HG03460 (cell line): ENCODE measurements at regions not wholly inside any gene's neighbourhood (a gene's known extent, or its start where the extent isn't known, plus 50 kb on each side); places are given as distances from the start of the nearest gene placed in this dataset.
A peak's percentile ranks its signal among the peaks of the same experiment; 100 is the strongest.
"Not testable (repeated sequence)": the region's sequence is repeated elsewhere in the genome, so short reads cannot be mapped to it uniquely, and the experiment has no call there.

ENCODE experiments used
- ATAC-seq: cut with Tn5 transposase; IDR thresholded peaks from one replicate; pipeline ENCODE4 v1.9.1; 2021; ENCODE audit not compliant: unreplicated experiment

DNA sequence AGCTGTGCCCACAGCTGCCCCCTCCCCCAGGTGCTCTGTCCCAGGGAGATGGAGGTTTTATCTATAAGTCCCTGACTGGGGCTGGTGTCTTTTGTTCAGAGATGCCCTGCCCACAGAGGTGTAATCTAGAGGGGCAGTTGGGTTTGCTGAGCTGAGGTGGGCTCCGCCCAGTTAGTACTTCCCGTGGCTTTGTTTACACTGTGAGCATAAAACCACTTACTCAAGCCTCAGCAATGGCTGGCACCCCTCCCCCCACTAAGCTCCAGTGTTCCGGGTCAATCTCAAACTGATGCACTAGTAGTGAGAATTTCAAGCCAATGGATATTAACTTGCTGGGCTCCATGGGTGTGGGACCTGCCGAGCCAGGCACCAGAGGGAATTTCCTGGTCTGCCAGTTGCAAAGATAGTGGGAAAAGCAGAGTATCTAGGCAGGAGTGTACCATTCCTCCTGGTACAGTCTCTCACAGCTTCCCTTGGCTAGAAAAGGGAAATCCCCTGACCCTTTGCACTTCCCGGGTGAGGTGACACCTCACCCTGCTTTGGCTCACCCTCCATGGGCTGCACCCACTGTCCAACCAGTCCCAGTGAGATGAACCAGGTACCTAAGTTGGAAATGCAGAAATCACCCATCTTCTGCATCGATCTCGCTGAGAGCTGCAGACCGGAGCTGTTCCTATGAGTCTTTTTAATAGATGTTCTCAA is 509.6 kb downstream of the TMEM38B start:
- not testable (repeated sequence) for ATAC-seq

DNA sequence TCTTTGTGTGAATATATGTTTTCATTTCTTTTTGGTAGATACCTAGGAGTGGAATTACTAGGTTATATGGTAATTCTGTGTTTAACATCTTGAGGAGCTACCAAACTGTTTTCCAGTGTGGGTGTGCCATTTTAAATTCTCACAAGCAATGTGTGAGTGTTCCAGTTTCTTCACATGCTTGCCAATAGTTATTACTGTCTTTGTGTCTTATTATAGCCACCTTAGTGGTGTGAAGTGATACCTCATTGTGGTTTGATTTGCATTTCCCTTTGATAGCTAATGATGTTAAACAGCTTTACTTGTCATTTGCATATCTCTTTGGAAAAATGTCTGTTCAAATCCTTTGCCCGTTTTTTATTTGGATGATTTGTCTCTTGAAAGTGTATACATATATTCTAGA is 513.0 kb downstream of the TMEM38B start:
- no peak for ATAC-seq

GRCh38 chr9:106218427-106218826 is 524.1 kb downstream of the TMEM38B start:
- ATAC-seq: peak; percentile 75

GRCh38 chr9:106218854-106219253 is 524.5 kb downstream of the TMEM38B start:
- peak; percentile 79 for ATAC-seq

GRCh38 chr9:106220415-106220814 is 526.1 kb downstream of the TMEM38B start:
- ATAC-seq: no peak

DNA sequence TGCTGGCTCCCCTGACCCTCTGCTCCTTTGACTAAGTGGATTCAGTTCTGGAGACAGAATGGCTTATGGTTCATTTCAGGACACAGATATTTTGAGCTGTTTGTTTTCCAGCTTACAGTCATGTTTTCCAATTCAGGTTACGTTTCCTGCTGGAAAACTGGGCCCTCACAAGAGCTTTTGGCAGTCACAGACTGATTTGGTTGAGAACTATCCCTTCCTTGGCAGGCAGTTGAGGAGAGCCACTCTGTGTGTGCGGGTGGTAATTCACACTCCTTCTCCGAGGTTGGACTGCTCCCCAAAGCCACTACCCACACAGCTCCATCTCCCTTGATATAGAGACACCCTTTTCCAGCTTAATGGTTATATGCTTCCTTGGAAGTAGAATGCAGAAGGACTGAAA is 534.5 kb downstream of the TMEM38B start:
- no peak for ATAC-seq

DNA sequence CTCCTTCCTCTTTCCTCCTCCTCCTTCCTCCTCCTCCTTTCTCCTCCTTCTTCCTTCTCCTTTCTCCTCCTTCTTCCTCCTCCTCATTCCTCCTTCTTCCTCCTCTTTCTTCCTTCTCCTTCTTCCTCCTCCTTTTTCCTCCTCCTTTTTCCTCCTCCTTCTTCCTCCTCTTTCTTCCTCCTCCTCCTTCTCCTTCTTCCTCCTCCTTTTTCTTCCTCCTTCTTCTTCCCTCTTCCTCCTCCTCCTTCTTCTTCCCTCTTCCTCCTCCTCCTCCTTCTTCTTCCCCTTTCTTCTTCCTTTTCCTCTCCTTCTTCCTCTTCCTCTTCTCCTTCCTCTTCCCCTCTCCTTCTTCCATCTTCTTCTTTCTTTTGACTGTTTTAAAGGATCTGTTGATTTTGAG is 538.8 kb downstream of the TMEM38B start:
- no peak for ATAC-seq

GRCh38 chr9:106260908-106261307 is 566.6 kb downstream of the TMEM38B start:
- ATAC-seq: not testable (repeated sequence)

GRCh38 chr9:106277966-106278365 is 583.6 kb downstream of the TMEM38B start:
- no peak for ATAC-seq

- no peak for ATAC-seq
These were observed 579.2 kb upstream of the ZNF462 start for GRCh38 chr9:106283769-106284168.

GRCh38 chr9:106284296-106284695 is 578.7 kb upstream of the ZNF462 start:
- no peak for ATAC-seq

DNA sequence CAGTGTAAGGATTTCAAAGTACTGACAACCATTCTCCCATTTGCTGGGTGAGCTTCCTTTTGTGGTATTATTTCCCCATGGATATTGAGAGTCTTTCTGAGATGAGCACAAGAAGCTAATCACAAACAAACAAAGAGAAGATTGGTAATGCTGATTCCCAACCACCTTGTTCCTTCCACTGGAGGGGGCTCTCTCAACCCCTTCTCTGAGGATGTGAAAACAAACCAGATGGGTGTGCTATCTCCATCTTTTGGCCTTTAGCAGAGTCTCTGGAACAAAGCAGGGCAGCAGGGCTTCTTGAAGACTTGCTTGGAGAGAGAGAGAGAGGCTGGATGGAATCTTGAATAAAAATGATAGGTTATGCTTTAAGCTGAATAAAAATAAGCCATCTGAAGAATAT is 576.7 kb upstream of the ZNF462 start:
- no peak for ATAC-seq

GRCh38 chr9:106287091-106287631 is 575.8 kb upstream of the ZNF462 start:
- ATAC-seq: no peak

GRCh38 chr9:106287731-106288130 is 575.2 kb upstream of the ZNF462 start:
- no peak for ATAC-seq

GRCh38 chr9:106288689-106289088 is 574.3 kb upstream of the ZNF462 start:
- ATAC-seq: no peak

GRCh38 chr9:106291786-106292185 is 571.2 kb upstream of the ZNF462 start:
- no peak for ATAC-seq

- no peak for ATAC-seq
These were observed 566.5 kb upstream of the ZNF462 start for GRCh38 chr9:106296426-106296825.

- no peak for ATAC-seq
These were observed 564.0 kb upstream of the ZNF462 start for GRCh38 chr9:106298997-106299396.

DNA sequence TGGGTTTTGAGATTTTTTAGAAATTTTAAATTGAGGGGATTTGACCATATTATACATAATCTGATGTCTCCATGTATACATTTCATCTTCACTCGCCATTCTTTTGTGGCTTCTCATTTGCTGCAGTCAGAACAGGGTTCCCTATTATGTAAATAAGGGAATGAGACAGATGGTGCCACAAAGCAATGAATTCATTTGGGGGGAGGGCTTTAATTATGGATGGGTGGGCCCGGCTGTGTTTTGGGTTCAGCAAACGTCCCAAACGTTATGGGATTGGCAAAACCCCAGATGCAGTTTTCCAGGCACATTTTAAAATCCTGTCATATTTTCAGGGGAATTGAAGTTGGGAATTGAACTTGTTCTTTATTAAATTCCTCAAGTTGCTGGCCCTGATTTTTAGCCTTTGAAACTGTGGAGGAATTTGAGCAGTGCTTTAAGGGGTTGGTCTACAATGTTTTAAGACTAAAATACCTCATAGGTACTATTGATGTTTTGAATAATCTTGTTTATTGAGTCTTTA is 558.5 kb upstream of the ZNF462 start:
- no peak for ATAC-seq

DNA sequence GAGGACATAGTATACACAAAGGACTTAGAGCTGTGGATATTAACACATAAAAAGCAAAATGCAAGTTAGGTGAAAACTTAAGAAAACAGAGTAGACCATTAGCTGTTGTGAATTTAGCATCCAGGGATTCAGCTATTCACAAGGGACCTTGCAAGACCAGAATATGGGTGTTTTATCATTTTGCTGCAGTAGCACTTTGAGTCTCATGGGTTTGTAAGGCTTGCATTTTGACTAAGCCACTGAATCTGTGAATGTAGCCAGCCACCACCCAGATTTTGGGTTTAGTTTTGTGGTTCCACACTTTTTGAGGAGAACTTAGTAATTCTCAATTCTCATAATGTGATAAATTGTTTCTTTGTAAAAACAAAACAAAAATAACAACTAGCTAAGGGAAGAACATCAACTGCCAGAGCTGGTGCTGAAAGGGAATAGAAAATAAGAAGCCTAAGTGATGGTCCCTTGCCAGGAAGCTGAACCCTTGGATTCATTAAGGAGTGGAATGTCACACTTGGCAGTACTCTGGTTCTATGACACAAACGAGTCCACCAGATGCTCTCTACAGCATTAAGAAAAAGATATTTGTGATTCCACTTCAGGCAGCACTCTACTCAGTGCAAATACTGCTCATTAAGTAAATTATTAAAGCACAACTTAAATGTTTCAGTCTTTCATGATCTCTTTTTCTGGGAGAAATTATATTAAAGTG is 557.4 kb upstream of the ZNF462 start:
- ATAC-seq: no peak

DNA sequence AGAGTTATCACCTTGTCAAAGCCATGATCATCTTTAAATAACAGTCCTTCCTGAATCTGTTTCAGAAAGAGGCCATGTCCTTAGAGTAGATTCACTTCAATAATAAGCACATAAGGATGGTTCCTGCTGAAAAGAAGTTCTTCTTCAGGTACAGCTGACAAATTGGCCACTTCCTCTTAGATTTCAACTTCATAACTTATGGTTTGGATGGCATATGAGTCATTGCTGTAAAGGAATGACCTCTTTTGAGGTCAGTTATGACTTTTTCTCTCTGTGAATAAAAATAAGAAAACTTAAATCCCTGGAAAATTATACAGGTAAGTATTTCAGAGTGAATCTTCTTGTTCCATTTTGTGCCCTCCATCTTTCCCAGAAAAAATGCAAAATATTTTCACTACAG is 555.3 kb upstream of the ZNF462 start:
- no peak for ATAC-seq

GRCh38 chr9:106309925-106310324 is 553.0 kb upstream of the ZNF462 start:
- no peak for ATAC-seq
